ENCODE measurements at regions not wholly inside any gene's neighbourhood (a gene's known extent, or its start where the extent isn't known, plus 50 kb on each side); places are given as distances from the start of the nearest gene placed in this dataset.

DNA sequence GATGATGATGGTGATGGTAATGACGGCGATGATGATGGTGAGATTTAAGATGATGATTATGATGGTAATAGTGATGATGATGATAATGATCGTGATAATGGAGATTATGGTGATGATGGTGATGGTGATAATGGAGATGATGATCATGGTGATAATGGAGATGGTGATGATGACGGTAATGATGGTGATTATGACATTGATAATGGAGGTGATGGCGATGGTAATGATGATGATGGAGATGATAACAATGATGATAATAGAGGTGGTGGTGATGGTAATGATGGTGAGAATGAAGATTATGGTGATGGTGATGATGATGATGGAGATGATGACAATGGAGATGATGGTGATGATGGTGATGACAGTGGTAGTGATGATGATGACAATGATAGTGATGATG is 69.7 kb downstream of the MED10 start:
- POLR2A ChIA-PET: no interaction called here
- TF ChIP-seq, protein P1, sequence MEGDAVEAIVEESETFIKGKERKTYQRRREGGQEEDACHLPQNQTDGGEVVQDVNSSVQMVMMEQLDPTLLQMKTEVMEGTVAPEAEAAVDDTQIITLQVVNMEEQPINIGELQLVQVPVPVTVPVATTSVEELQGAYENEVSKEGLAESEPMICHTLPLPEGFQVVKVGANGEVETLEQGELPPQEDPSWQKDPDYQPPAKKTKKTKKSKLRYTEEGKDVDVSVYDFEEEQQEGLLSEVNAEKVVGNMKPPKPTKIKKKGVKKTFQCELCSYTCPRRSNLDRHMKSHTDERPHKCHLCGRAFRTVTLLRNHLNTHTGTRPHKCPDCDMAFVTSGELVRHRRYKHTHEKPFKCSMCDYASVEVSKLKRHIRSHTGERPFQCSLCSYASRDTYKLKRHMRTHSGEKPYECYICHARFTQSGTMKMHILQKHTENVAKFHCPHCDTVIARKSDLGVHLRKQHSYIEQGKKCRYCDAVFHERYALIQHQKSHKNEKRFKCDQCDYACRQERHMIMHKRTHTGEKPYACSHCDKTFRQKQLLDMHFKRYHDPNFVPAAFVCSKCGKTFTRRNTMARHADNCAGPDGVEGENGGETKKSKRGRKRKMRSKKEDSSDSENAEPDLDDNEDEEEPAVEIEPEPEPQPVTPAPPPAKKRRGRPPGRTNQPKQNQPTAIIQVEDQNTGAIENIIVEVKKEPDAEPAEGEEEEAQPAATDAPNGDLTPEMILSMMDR (IDR thresholded peaks at IDR 0.05; ENCODE audit: insufficient read depth, low read length, missing control alignments): no peak
- no peak overlapping the region for H3K4me3 ChIP-seq (ENCODE audit: low read depth, low read length)
- DNase-seq (ENCODE audit: low read depth, low spot score): no peak
- CTCF ChIA-PET: no interaction called here

DNA sequence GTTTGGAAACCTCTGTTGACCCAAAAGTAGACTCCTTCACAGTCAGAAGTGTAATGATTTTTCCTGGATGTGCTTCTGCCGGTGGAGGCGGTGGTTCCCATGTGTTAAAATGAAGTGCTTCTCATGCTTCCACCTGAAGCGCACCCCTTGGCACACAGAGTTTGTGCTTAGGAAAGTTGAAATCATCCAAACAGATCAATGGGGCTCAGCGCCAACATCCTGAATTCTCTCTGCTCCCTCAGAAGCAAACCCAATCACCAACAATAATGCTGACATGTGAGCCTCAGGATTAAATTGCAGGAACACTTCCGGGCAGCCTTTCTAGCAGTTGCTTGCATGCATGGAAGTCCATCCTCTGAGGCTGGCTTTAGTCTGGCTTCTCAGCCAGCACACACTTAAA is 71.0 kb downstream of the MED10 start:
- no peak for DNase-seq (ENCODE audit: low read depth, low spot score)
- ChIA-PET POLR2A (no interaction called here), CTCF (no interaction called here)
- TF ChIP-seq, protein P1 (IDR thresholded peaks at IDR 0.05; ENCODE audit: insufficient read depth, low read length, missing control alignments): no peak
- H3K4me3 ChIP-seq (ENCODE audit: low read depth, low read length): no peak overlapping the region

DNA sequence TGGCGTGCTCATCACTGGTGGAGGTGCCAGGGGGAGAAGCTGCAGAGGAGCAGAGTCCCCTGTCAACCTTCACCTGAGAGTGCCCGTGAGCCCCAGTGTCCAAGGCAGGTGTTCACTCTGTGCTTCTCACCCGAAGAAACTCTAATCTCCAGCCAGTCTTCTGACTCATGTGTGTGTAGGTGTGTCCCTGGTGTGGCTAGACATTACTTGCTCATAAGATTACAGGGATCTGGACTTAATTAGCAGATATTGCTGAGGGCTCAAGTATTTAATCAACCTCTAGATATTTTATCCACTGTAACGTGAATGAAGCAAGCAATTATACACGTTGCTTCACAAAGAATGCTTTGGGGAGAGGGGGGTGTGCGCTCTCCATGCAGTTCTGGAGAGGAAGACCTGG is 72.5 kb downstream of the MED10 start:
- H3K4me3 ChIP-seq (ENCODE audit: low read depth, low read length): no peak overlapping the region
- CTCF ChIA-PET: no interaction called here
- no peak for DNase-seq (ENCODE audit: low read depth, low spot score)
- POLR2A ChIA-PET: no interaction called here
- TF ChIP-seq, protein P1 (IDR thresholded peaks at IDR 0.05; ENCODE audit: insufficient read depth, low read length, missing control alignments): no peak

DNA sequence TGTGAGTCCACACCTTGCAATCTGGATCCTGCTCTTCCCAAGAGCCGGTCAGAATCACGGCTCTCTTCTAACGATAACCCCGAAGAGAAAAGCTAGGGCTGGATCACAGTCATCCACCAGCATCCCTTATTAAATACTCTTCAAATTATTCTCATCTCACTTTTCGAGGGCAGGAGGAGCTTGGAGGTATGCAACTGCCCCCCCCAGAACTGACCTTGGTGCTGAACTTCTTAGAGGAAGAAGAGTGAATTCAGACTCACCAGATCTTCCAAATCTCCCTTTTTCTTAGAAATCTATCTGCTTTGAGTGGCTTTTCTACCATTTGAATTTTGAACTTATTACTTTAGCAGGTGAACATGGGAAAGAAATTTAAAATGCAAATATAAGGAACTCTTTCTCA is 75.7 kb downstream of the MED10 start:
- ChIA-PET CTCF (no interaction called here), POLR2A (no interaction called here)
- no peak for DNase-seq (ENCODE audit: low read depth, low spot score)

GRCh38 chr5:6302075-6302474 is 76.3 kb downstream of the MED10 start:
- POLR2A ChIA-PET: no interaction called here
- CTCF ChIA-PET: no interaction called here
- TF ChIP-seq, protein P1 (IDR thresholded peaks at IDR 0.05; ENCODE audit: insufficient read depth, low read length, missing control alignments): no peak
- H3K4me3 ChIP-seq (ENCODE audit: low read depth, low read length): no peak overlapping the region
- DNase-seq (ENCODE audit: low read depth, low spot score): no peak

More for the DNA sequence above, 75.7 kb downstream of the MED10 start:
- TF ChIP-seq, protein P1 (IDR thresholded peaks at IDR 0.05; ENCODE audit: insufficient read depth, low read length, missing control alignments): no peak
- H3K4me3 ChIP-seq (ENCODE audit: low read depth, low read length): no peak overlapping the region

GRCh38 chr5:6296524-6296923 is 81.8 kb downstream of the MED10 start:
- no peak overlapping the region for H3K4me3 ChIP-seq (ENCODE audit: low read depth, low read length)
- TF ChIP-seq, protein P1 (IDR thresholded peaks at IDR 0.05; ENCODE audit: insufficient read depth, low read length, missing control alignments): no peak
- ChIA-PET POLR2A (no interaction called here), CTCF (no interaction called here)
- no peak for DNase-seq (ENCODE audit: low read depth, low spot score)

All from AG04449 (cell line).